GM12878 (cell line): ENCODE measurements at regions not wholly inside any gene's neighbourhood (a gene's known extent, or its start where the extent isn't known, plus 50 kb on each side); places are given as distances from the start of the nearest gene placed in this dataset.

Experiments
- BACH1 ChIP-seq: fragments of 450-650 bp; IDR thresholded peaks from 2 replicates; pipeline ENCODE4 v1.6.1; 2017; ENCODE audit warnings: mild to moderate bottlenecking, borderline replicate concordance
- BCL11A ChIP-seq: IDR thresholded peaks from 2 replicates; pipeline ENCODE4 v1.6.1; 2011; ENCODE audit warnings: low read depth, low read length
- BCL3 ChIP-seq: IDR thresholded peaks from 2 replicates; pipeline ENCODE4 v1.6.1; 2011; ENCODE audit warnings: borderline replicate concordance, low read depth, mild to moderate bottlenecking, moderate library complexity, low read length; ENCODE audit not compliant: insufficient read depth, poor library complexity, severe bottlenecking
- CTCF ChIP-seq, 3 experiments: IDR thresholded peaks in 2 of 3; conservative IDR thresholded peaks in 1 of 3; 2 replicates each; pipeline ENCODE4 v1.5.1; 2011; ENCODE audit warnings: low read depth in 3 of 3, low read length in 3 of 3, mild to moderate bottlenecking in 3 of 3, control low read depth in 2 of 3, moderate library complexity in 2 of 3, inconsistent platforms in 1 of 3, mixed read lengths in 1 of 3; ENCODE audit not compliant: control insufficient read depth in 2 of 3, insufficient read depth in 1 of 3; ENCODE audit errors: extremely low read depth in 1 of 3
- E4F1 ChIP-seq: fragments of 450-650 bp; IDR thresholded peaks from 2 replicates; pipeline ENCODE4 v1.6.1; 2018; ENCODE audit warnings: borderline replicate concordance, mild to moderate bottlenecking; ENCODE audit not compliant: partially characterized antibody
- ELK1 ChIP-seq: IDR thresholded peaks from 2 replicates; pipeline ENCODE4 v1.6.1; 2012; ENCODE audit warnings: low read depth, low read length, improper control_type of control experiment
- NFXL1 ChIP-seq: fragments of 450-650 bp; IDR thresholded peaks from 2 replicates; pipeline ENCODE4 v1.6.1; 2017; ENCODE audit warnings: antibody characterized with exemption, mild to moderate bottlenecking, borderline replicate concordance
- POLR2A ChIP-seq: IDR thresholded peaks from 2 replicates; pipeline ENCODE4 v1.6.1; 2011; ENCODE audit warnings: low read depth, mild to moderate bottlenecking, low read length
- POLR2AphosphoS5 ChIP-seq: IDR thresholded peaks from 2 replicates; pipeline ENCODE4 v1.6.1; 2011; ENCODE audit warnings: mild to moderate bottlenecking, low read length, inconsistent platforms
- TAF1 ChIP-seq: IDR thresholded peaks from 2 replicates; pipeline ENCODE4 v1.6.1; 2011; ENCODE audit warnings: mild to moderate bottlenecking, low read depth, low read length, borderline replicate concordance
- TCF3 ChIP-seq: IDR thresholded peaks from 2 replicates; pipeline ENCODE4 v1.6.1; 2012; ENCODE audit warnings: low read depth, mild to moderate bottlenecking, low read length, borderline replicate concordance; ENCODE audit not compliant: insufficient read depth
- ZNF384 ChIP-seq: IDR thresholded peaks from 2 replicates; pipeline ENCODE4 v1.6.1; 2012; ENCODE audit warnings: low read depth, mild to moderate bottlenecking, low read length, improper control_type of control experiment, borderline replicate concordance

GRCh38 chr3:166447513-166447912, 610.3 kb upstream of the BCHE start:
- no peak for TF ChIP-seq TCF3
- TF ChIP-seq CTCF (IDR thresholded peaks at IDR 0.05 in 2 of 3, conservative IDR thresholded peaks at IDR 0.05 in 1 of 3; ENCODE audit: control insufficient read depth in 2 of 3, extremely low read depth in 1 of 3, insufficient read depth in 1 of 3, low read depth in 3 of 3, low read length in 3 of 3) = no peak
- TF ChIP-seq POLR2A = no peak
- no peak for TF ChIP-seq POLR2AphosphoS5
- TF ChIP-seq BCL11A = no peak
- no peak for TF ChIP-seq BCL3
- TF ChIP-seq TAF1 = no peak
- no peak for TF ChIP-seq NFXL1
- no peak for TF ChIP-seq ELK1
- no peak for TF ChIP-seq BACH1
- no peak for TF ChIP-seq E4F1
- TF ChIP-seq ZNF384 = no peak
